IPS-NIHi11 (cell line): ENCODE measurements at regions not wholly inside any gene's neighbourhood (a gene's known extent, or its start where the extent isn't known, plus 50 kb on each side); places are given as distances from the start of the nearest gene placed in this dataset.
"Not testable (repeated sequence)": the region's sequence is repeated elsewhere in the genome, so short reads cannot be mapped to it uniquely, and the experiment has no call there.

Source experiments
- DNase-seq: peaks from one replicate; pipeline ENCODE4 v3.0.0; 2012; ENCODE audit warnings: mixed read lengths, low spot score

DNA sequence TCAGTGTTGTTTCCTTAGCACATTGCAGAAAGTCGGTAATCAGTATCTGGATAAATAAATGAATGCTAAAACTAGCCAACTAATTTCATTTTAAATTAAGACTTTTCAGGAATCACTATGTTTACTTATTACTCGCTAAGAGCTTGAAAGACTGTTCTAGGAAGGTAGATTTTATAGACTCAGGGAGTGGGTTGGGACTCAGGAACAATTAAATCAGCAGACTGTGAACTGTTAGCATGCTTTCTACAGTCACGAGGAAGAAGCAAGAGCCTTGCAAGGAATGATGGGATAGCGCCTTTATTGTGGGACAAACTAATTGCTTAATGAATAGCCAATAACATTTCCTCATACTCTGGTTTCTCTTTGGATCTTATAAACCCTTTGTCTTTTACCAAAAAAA lies 183.2 kb upstream of the AADAT start:
- no peak for DNase-seq

DNA sequence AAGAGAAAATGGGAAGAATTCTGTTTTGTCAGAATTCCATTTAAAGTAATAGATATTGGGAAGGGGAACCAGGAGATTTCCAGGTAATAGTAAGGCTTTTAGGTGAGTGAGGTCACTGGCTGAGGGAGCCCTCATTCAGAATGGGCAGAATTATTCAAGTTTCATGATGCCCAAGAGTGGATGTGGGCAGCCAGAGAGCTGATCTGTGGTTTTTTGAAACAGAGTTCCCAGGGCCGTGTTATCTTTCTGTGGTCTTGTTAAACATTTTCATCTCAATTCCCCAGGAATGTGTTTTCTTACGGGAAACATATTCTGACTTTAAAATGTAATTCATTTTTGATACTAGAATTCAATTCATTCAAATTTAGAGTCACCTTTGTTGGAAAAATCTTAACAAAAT lies 182.0 kb upstream of the AADAT start:
- DNase-seq: no peak

DNA sequence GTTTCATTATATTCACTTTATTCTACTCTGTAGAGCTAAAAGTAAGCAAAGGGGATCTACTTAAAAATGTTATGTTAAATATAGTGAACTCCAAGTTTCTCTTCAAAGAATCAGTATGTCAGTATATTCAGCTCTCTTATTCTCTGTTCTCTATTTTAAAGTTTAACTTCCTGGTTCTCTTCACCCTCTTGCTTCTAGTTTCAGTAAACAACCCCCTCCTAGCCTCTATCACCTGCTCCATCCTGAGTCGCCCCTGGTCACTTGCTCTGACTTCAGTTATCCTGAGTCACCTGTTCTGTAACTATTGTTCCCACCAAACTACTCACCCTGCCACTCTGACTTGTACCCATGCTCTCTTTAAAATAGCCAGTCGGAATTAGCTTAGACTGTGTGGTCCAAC lies 180.9 kb upstream of the AADAT start:
- no peak for DNase-seq

DNA sequence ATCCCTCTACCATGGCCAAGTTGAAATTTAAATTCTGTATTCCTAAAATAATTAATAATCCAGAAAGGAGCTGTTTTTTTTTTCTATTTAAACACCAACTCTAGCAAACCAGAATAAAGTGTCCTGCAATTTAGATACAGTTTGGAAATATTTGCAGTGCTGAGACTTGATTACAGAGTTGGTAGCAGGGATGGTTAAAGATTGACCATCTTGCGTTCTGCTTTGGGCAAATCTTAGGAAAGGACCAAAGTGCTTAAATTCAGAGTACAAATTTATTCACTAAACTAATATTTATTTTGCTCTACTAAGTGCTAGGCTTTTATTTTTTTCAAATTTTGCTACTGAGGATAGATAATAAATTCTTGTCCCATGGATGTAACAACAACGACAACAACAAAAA lies 180.2 kb upstream of the AADAT start:
- no peak for DNase-seq

DNA sequence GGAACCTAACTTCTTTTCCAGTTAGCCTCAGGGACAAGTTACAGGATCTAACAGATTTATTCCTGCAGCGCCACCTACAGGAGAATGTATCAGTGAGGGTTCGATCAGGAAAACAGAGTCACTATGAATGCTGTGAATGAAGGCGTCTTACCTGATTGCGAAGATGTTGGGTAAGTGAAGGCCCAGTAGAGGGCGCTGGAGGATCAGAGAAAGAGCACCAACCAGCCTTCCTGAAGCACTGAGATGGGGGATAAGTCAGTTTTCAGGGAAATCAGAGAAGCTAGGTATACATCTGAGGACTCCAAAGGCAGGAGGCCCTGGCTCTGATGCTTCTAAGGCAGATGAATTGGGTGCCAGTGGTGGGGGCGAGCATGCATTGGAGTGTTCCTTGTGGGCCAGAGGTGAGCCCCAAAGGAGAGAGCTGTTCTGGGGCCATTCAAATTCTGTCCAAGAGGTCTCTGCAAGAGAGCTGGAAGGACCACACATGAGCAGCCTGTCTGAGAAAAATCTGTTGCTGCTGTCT lies 169.9 kb upstream of the AADAT start:
- peak; percentile 84 for DNase-seq

DNA sequence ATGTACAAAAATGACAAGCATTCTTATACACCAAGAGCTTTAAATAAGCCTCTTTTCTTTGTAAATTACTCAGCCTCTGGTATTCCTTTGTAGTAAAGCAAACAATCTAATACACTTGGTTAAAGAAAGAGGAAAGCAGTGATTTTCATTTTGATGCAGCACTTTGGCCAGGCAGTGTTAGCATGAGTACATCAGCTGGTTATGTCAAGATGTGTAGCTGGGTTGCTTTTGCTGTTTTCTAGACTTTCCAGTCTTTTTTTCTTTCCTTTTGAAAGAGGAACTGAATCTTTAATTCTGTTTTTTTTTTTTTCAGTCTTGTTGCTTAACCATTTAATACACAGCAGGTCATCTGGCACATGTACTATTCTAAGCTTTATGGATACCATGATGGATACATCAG lies 167.1 kb upstream of the AADAT start:
- DNase-seq: no peak

DNA sequence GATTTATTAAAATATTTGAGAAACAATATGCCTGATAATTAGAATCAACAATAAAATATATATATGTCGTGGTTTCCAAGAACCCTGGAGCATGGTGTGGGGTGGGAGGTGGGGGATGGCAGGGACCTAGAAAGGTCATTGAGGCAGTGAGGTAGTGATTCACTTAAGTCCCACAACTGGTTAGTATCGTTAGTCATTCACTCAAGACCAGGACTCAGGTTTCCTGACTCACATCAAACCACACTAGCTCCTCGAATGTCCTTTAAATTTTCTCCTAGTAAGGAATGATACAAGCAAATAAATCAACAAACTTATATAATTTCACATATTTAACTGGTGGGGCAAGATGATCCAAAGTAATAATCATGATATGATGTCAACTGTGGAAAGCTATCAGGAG lies 158.8 kb upstream of the AADAT start:
- no peak for DNase-seq

DNA sequence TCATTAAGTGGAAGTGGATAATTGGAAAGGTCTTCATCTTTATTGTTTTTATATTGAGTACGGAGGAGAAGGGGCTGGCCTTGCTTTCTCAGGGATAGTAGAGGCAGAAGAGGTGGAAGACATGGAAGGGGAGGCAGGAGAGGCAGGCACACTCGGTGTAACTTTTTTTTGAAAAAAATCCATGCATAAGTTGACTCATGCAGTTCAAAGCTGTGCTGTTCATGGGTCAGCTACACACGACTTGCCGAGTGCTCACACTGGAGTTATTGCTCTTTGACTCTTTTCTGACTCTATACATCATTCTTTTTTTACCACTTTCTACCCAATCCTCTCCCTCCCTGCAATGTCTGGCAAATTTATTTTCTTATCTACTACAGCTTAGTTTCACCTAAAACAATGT lies 158.3 kb upstream of the AADAT start:
- DNase-seq: no peak

DNA sequence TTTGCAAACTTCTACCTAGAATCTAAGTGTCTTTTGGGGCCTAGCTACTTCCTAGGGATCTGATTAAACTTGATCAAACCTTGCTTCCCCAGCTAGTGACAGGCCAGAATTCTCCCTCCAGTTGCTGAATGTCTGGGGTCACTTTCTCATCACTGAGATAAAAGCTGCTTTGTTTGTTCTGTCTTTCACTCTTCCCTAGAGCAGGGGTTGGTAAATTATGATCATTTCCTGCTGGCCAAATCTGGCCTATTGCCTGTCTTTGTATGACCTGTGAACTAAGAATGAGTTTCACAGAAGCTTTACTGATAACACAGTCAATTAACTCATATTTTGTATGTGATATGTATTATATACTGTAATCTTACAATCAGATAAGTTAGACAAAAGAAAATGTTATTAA lies 157.8 kb upstream of the AADAT start:
- DNase-seq: no peak

DNA sequence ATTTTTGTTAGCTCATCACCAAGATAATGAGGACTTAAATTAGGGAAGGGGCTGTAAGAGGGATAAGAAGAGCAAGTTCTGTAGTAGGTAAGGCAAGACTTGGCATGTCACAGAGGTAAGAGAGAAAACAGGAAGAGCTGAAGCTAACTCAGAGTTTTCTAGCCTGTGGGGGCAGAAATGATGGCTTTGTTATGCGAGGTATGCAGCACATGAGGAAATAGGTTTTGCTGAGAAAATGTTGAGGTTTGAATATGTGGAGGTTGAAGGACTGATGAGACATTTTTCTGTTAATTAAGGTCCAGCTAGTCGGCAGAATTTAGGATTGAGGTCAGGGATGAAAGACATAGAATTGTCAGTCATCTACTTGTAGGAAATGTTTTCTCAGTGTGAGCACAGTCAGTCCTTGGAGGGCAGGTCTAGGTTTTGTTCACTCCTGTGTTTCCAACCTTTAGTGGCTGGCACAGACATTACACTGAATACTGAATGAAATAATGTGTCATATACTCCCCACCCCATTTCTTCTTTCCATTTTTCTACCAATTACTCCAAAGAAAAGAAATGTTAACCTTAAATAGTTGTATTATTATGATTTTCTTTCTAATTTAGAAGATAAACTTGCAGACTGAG lies 154.0 kb upstream of the AADAT start:
- no peak for DNase-seq

DNA sequence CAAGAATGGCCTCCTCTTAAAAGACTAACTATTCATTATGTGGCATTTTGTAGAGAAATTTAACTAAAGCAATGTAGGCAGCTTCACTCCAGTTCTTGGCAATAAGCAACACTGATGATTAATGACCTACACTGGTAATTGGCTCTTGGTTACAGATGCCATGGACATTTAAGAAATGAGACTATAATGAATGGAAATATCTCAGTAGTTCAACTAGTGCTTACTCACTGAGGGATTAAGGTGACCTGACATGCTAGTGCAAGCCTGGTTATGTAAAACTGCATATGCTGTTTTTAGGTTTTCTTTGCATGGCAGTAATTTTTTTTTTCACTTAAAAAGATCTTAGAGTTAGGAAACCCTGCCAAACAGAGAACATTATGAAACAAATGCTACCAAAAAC lies 152.7 kb upstream of the AADAT start:
- DNase-seq: no peak

DNA sequence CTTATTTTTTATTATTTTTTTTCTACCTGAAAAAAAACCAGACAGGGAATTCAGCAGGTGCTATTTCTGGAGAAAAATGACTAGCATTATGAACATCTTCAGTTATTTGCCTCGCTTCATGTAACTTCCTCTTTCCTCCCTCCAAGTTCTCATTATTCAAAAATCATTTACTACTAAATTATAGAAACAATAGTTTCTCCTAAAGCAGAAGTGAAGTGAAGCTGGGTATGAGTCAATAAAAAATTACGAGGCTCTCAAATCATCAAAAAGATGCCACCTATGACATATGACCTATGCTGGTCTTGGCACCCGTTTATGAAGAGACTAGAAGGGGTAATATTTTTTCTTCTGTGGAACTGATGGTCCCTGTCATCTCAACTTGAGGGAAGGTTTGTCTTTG lies 145.0 kb upstream of the AADAT start:
- DNase-seq: no peak

DNA sequence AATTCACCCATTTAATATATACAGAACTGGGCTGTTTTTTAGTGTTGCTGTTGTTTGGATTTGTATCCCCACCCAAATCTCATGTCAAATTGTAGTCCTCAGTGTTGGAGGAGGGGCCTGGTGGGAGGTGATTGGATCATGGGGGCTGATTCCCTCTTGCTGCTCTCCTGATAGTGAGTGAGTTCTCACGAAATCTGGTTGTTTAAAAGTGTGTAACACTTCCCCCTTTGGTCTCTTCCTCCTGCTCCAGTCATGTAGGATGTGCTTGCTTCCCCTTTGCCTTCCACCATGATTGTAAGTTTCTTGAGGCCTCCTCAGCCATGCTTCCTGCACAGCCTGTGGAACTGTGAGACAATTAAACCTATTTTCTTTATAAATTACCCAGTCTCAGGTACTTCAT lies 141.6 kb upstream of the AADAT start:
- DNase-seq: no peak

DNA sequence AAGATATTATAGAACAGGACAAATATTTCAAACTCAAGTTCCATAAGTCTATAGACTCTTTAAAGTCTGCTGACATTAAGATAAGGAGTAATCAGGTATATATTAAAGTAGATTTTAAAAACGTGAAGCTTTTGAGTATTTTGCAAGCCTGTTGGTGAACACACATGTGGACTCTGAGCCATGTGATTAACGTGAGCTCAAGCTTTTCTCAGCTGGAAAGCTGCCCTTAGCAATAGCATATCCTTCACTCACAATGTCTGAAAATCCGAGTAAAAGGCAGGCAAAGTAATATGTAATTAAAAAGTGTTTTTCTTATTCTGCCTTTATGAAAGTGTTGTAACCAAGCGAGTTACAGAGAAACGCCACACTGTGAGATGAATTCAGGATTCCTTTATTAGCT lies 140.5 kb upstream of the AADAT start:
- DNase-seq: no peak

DNA sequence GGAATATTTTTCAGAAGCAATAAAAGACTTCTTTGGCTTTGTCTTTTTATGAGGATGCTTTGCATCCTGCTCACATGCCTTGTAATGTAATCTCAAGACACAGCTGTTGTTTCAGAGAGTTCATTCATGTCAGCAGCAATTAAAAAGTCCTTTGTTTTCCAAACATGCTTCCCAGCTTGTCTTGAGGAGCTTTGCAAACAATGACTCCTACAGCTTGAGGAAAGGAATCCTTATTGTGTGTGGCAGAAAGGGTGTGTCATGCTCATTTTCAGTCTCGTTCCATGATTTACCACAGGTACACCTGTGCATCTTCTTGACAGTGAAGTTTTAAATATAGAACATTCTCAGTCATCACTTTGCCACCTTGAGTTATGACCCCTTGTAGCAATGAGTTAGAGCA lies 139.2 kb upstream of the AADAT start:
- DNase-seq: peak; percentile 12

DNA sequence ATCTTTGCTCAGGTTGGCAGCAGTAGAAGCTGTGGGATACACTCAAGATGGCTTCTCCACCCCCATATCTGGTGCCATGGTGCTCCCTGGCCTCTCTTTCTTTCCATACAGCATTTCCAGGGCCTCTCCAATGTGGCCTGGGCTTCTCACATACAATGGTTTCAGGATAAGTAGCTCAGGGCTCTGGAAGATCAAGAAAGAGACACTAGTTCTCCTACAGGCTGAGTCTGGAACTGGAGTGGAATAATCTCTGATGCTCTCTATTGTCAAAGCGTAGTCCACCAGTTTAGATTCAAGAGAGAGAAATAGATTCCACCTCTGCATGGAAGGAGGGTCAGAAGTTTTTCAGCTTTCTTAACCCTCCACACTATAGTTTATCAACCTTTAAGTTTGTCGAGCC lies 138.2 kb upstream of the AADAT start:
- no peak for DNase-seq

DNA sequence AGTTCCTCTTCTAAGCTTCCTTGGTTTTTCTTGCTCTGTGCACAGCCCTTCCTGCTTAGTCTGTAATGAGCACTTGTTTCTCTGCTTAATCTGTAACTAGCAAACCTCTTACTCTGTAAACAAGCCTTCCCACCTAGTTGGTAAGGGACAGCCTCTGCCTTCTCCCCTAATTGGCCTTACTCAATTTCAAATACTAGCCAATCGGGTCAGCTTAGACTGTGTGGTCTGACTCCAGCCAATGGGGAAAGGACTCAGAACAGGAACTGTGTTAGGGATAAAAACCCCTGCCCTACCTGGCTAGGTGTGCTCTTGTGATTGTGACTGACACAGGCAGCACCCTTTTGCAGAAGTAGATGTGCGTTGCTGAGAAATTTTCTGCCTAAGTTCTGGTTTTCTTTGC lies 136.5 kb upstream of the AADAT start:
- no peak for DNase-seq

DNA sequence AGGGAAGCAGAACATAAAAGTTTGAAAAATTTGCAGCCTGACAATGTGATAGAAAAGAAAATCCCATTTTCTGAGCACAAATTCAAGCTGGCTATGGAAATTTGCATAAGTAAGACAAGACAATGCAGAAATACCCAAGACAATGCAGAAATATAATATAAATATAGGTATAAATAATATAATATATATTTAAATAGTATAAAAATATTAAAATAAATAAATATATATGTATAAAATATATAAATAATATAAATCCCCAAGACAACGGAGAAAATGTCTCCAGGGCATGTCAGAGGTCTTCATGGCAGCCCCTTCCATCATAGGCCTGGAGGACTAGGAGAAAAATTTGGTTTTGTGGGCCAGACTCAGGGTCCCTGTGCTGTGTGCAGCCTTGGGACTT lies 125.0 kb upstream of the AADAT start:
- no peak for DNase-seq

DNA sequence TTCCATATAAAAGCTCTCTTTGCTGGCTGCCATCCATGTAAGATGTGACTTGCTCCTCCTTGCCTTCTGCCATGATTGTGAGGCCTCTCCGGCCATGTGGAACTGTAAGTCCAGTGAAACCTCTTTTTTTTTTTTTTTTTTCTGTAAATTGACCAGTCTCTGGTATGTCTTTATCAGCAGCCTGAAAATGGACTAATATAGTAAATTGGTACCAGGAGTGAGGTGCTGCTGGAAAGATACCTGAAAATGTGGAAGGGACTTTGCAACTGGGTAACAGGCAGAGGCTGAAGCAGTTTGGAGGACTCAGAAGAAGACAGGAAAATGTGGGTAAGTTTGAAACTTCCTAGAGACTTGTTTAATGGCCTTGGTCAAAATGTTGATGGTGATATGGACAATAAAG lies 124.3 kb upstream of the AADAT start:
- DNase-seq: no peak

DNA sequence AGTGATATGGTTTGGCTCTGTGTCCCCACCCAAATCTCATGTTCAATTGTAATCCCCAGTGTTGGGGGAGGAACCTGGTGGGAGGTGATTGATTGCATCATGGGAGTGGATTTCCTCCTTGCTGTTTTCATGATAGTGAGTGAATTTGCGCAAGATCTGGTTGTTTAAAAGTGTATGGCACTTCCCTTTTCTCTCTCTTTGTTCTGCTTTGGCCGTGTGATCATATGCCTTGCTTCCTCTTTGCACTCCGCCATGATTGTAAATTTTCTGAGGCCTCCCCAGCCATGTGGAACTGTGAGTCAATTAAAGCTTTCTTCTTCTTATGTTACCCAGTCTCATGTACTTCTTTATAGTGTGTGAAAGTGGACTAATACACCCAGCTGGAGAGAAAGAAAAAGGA lies 113.0 kb upstream of the AADAT start:
- no peak for DNase-seq

DNA sequence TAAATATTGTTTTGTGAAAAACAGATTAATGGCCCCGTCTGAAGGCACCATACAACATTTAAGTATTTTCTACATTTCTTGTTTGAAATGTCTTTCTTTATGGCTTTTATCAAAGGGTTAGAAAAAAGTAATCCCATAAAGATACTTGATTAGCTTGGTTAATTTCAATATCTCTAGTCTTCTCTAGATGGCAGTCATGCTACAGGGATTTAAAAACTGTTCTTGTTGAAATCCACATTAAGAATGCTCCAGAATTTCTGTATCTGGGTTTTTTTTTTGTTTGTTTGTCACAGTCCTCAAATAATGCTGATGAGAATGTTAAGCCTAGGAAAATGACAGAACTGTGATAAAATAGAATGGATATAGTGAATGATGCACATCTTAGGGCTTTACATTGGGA lies 109.0 kb upstream of the AADAT start:
- DNase-seq: no peak

DNA sequence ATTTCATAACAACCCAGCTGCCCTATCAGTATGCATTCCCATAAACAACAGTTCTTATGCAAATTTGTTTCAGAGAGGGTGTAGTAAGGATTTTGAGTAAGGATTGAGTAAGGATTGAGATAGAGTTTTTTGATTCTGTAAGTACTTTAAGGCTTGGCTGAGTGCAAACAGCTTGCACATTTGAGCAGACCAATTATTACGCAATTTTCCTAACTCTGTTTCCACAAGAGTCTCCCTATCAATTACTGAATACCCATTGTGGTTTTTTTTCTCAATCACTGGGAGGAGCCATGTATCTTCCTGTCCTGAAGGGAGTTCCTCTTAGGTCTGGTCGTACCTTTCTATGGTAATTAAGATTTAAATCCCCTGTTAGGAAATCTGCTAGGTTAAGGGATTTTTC lies 105.0 kb upstream of the AADAT start:
- not testable (repeated sequence) for DNase-seq

DNA sequence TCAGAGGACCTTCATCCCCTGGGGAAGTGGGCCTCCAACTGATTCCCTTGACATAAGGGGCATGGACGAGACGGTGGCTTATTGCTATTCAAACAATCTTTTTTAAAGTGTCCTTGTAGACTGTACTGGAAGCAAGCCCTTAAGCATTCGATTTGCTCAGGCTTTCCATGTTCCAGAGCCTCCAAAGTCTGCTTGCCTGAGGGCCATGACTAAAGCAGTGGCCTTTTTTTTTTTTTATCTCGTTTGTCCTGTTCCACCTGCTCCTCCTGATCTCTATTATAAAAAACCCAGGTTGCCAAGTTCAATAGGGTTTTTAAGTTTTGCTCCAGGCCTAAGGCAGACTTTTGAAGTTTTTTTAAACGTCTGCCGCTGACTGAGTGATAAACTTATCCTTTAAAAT lies 103.7 kb upstream of the AADAT start:
- DNase-seq: no peak

DNA sequence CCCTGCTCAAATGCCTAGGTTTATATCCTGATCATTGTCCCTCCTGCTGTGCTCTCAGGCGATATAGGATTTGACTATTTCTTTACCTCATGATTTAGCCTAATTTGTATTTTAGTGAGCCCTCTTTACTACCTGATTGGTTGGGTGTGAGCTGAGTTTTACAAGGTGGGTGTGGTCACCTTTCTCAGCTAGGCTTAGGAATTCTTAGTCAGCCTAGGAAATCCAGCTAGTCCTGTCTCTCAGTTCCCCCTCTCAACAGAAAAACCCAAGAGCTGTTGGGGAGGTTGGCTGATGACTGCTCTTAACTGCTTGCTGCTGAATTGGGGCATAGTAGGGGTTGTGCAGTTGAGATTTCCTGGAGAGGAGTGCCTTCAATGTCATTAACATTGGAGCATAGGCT lies 100.5 kb upstream of the AADAT start:
- DNase-seq: no peak

DNA sequence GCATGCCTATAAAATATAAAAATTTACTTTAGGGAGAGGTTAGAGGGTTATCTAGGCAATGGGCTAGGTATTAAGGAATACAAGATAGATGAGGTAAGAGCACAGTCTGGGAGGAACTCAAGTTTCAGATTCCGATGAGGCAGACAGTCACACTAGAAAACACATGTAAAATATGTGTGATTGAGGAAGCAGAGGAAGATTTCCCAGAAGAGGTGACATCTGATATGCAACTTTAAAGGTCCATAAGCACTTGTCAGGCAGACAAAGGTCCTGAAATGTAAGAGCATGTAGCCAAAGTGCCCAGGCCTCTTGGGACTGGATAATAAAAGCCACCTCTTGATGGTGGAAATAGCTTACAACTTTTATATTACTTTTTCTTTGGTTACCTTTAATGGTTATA lies 81.1 kb upstream of the AADAT start:
- no peak for DNase-seq
